Stimulated activated CD4-positive, alpha-beta T cell treated with anti-CD3 and anti-CD28 coated beads, Interleukin-2, amount 100 ng/mL, for 24 hours (primary cell): ENCODE measurements at regions not wholly inside any gene's neighbourhood (a gene's known extent, or its start where the extent isn't known, plus 50 kb on each side); places are given as distances from the start of the nearest gene placed in this dataset.

Experiments
- DNase-seq, 2 donors: peaks; one replicate each; pipeline ENCODE4 v3.0.0-alpha.2; 2020

GRCh38 chr4:151824656-151825055 lies 63.8 kb upstream of the GATB start:
- no peak for DNase-seq

GRCh38 chr4:151822331-151822730 lies 61.5 kb upstream of the GATB start:
- DNase-seq, result no peak

GRCh38 chr4:151820004-151820403 lies 59.2 kb upstream of the GATB start:
- DNase-seq, result no peak

GRCh38 chr4:151811403-151811802 lies 50.6 kb upstream of the GATB start:
- DNase-seq, result no peak
